ENCODE measurements at regions not wholly inside any gene's neighbourhood (a gene's known extent, or its start where the extent isn't known, plus 50 kb on each side); places are given as distances from the start of the nearest gene placed in this dataset.

DNA sequence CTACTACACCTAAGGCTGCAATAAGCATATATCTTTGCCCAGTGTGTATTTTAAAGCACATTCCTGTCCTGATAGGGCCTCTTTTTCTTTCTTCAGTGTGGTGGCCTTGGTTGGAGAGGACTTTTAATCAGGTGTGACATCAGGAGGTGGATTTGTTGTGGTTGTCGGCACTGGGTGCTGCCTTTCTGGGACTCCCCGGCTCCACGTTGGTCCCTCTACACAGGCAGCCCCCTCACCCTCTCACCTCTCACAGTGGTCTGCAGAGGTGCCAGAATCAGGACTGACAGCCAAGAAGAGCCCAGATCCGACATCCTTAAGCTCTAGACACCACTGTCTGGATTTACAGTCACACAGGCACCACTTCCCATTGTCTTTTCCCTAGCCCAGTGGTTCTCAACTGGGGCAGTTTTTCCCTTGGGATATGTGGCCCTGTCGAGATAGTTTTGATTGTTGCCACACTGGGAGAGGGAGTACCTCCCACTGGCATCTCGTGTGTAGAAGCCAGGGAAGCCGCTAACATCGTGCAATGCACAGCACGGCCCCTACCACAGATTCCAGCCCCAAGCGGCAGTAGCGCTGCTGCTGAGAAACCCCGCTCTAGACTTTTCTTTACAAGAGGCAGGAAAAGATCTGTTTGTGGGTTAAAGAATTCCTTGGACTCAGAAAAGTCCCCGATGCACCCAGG is 314.1 kb downstream of the QKI start:
- TF ChIP-seq, protein P1, sequence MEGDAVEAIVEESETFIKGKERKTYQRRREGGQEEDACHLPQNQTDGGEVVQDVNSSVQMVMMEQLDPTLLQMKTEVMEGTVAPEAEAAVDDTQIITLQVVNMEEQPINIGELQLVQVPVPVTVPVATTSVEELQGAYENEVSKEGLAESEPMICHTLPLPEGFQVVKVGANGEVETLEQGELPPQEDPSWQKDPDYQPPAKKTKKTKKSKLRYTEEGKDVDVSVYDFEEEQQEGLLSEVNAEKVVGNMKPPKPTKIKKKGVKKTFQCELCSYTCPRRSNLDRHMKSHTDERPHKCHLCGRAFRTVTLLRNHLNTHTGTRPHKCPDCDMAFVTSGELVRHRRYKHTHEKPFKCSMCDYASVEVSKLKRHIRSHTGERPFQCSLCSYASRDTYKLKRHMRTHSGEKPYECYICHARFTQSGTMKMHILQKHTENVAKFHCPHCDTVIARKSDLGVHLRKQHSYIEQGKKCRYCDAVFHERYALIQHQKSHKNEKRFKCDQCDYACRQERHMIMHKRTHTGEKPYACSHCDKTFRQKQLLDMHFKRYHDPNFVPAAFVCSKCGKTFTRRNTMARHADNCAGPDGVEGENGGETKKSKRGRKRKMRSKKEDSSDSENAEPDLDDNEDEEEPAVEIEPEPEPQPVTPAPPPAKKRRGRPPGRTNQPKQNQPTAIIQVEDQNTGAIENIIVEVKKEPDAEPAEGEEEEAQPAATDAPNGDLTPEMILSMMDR (IDR thresholded peaks at IDR 0.05; ENCODE audit: insufficient read depth, low read length, poor library complexity, severe bottlenecking): no peak

DNA sequence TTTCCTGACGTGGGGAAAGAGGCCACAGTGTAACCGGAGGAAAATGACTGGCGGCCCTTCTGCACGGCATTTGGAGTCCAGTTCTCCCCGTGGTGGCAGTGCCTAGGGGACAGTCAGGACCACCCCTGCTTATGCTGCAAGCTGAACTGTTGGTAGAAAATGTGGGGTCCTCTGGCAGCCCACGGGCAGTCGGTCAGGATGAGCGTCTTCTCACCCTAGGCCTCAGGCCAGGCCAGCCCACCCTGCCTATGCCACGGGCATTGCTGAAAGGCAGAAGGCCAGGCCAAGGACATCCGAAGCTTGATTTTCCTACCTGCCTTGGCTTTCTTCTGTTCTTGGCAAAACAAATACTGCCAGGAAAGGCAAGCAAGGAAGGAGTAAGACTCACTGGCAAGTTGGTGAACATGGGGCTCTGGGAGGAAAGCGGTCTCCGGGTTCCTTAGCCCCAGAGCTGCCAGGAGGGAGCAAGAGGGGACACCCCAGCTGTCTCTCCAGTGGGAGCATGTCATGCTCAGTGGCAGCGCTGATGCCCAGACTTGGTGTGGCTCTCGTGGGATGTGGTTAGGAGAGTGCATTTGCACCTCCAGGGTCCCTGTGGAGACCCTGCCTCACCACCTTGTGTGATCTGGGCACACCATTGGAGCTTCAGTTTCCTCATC is 311.6 kb downstream of the QKI start:
- Histone ChIP-seq H3K27me3 (replicated peaks; ENCODE audit: control insufficient read depth, insufficient read depth, low read length) (no peaks in the 10 kb centered on the region), H3K4me3 (replicated peaks; ENCODE audit: low read depth, low read length) (no peak overlapping the region)
- TF ChIP-seq, protein P1 (IDR thresholded peaks at IDR 0.05; ENCODE audit: insufficient read depth, low read length, poor library complexity, severe bottlenecking): no peak

More for the DNA sequence above, 314.1 kb downstream of the QKI start:
- DNase-seq (ENCODE audit: extremely low read depth, insufficient read length): no peak
- Histone ChIP-seq H3K27me3 (replicated peaks; ENCODE audit: control insufficient read depth, insufficient read depth, low read length) (no peaks in the 10 kb centered on the region), H3K4me3 (replicated peaks; ENCODE audit: low read depth, low read length) (no peak overlapping the region), H3K36me3 (ENCODE audit: control insufficient read depth, insufficient read depth, low read length) (no peaks in the 10 kb centered on the region)

DNA sequence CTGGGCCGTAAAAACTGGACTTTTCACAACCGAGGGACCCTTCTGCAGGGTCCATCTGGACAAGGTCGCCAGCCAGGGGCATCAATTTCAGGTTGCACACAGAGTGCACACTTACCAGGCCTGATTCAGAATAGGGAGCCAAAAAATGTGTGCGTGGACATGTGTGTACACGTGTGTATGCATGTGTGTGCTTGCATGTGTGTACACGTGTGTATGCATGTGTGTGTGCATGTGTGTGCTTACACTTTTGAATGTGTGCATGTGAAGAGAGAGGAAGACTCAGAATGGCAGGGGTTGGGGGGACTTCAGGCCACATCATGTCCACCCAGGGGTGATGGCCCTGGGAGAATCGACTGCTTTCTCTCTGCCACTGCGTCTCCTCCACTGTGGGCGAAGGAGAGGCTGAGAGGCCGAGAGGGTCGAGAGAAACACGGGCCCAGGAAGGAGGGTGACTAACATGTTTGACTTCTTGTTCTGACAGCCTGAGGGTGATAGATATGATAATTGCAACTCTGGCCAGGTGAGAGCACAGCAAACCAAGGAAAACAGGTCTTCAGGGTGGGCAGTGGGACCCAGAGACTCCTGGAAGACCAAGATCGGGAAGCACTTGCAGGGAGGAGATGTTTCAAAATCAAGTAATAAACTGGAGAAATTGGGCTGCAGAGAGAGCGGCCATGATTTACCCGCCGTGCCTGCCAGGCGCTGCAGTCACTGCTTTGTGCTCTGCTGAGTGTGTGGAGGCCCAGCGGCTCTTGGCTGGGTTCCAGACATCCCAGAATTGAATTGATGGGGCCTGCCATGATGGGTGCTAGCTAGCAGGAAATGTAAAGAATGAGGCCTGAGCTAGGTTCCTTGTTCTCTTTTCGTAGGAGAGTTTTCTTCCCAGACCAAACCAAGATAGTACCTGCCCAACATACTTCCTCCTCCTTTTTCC is 310.8 kb downstream of the QKI start:
- DNase-seq (ENCODE audit: extremely low read depth, insufficient read length): no peak
- no peaks in the 10 kb centered on the region for H3K27me3 ChIP-seq (replicated peaks; ENCODE audit: control insufficient read depth, insufficient read depth, low read length)
- TF ChIP-seq, protein P1 (IDR thresholded peaks at IDR 0.05; ENCODE audit: insufficient read depth, low read length, poor library complexity, severe bottlenecking): no peak

More for the DNA sequence above, 311.6 kb downstream of the QKI start:
- no peaks in the 10 kb centered on the region for H3K36me3 ChIP-seq (ENCODE audit: control insufficient read depth, insufficient read depth, low read length)
- no peak for DNase-seq (ENCODE audit: extremely low read depth, insufficient read length)

DNA sequence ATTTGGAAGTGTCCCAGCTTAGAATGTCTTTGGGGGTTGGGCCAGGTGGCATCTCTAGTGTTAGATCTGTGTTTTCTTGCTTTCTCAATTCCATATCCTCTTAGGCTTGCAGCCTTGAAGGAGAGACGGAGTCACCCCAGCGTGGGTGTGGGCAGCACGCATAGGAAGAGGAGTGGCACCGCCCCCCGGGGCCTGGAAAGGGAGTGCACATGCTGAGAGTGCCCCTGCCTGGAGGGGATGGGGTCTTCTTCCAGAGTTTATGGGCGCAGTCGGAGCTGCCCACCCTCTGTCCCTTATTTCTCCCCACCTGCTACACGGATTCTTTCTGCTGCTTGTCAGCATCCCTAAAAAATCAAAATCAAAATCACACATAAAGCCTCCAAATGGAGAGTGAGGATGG is 309.7 kb downstream of the QKI start:
- TF ChIP-seq, protein P1 (IDR thresholded peaks at IDR 0.05; ENCODE audit: insufficient read depth, low read length, poor library complexity, severe bottlenecking): no peak
- no peaks in the 10 kb centered on the region for H3K36me3 ChIP-seq (ENCODE audit: control insufficient read depth, insufficient read depth, low read length)
- no peaks in the 10 kb centered on the region for H3K27me3 ChIP-seq (replicated peaks; ENCODE audit: control insufficient read depth, insufficient read depth, low read length)
- no peak overlapping the region for H3K4me3 ChIP-seq (replicated peaks; ENCODE audit: low read depth, low read length)
- DNase-seq (ENCODE audit: extremely low read depth, insufficient read length): no peak

More for the DNA sequence above, 310.8 kb downstream of the QKI start:
- no peak overlapping the region for H3K4me3 ChIP-seq (replicated peaks; ENCODE audit: low read depth, low read length)
- H3K36me3 ChIP-seq (ENCODE audit: control insufficient read depth, insufficient read depth, low read length): no peaks in the 10 kb centered on the region

DNA sequence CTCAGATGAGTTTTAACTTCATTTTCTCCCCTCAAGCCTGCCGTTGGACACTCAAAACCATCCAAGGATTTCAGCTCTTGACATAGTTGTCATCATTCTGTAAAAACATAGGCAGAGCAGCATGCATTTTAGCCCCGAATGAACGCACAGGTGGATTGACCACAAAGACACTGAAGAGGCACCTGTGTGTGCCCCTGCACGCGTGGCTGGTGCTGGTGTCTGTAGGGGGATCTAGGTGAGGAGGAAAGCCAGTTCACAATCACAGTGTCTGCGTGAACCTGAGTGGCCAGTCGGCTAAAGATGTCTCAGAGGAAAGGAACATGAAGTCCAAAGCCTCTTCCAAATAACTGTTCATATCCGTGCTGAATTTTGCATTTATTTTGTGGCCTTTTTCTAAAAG is 309.2 kb downstream of the QKI start:
- TF ChIP-seq, protein P1 (IDR thresholded peaks at IDR 0.05; ENCODE audit: insufficient read depth, low read length, poor library complexity, severe bottlenecking): no peak
- DNase-seq (ENCODE audit: extremely low read depth, insufficient read length): no peak
- no peaks in the 10 kb centered on the region for H3K36me3 ChIP-seq (ENCODE audit: control insufficient read depth, insufficient read depth, low read length)
- no peak overlapping the region for H3K4me3 ChIP-seq (replicated peaks; ENCODE audit: low read depth, low read length)
- H3K27me3 ChIP-seq (replicated peaks; ENCODE audit: control insufficient read depth, insufficient read depth, low read length): no peaks in the 10 kb centered on the region

All from GM06990 (cell line).